SKM-1 (cell line): ENCODE measurements at regions not wholly inside any gene's neighbourhood (a gene's known extent, or its start where the extent isn't known, plus 50 kb on each side); places are given as distances from the start of the nearest gene placed in this dataset.
"Not testable (repeated sequence)": the region's sequence is repeated elsewhere in the genome, so short reads cannot be mapped to it uniquely, and the experiment has no call there.

Source experiments
- DNase-seq: peaks from one replicate; lab custom pipeline; 2025; ENCODE audit not compliant: unreplicated experiment; lab: John Stamatoyannopoulos, UW

DNA sequence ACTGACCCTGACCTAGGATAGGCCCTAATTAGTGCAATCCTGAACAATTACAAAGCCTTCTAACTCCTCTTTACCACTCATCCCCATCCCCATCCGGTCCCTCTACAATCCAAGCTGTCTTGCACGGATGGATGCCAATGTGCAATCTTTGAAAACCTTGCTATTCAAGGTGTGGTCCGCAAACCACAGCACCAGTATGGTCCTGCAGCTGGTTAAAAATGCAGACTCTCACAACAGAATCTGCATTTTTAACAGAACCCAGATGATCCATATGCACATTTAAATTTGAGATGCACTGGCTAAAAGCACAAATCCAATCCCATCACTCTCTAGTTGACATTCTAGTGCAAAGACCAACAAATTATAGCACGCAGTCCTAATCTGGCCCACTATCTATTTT is 230.6 kb upstream of the KRR1 start:
- DNase-seq = no peak

DNA sequence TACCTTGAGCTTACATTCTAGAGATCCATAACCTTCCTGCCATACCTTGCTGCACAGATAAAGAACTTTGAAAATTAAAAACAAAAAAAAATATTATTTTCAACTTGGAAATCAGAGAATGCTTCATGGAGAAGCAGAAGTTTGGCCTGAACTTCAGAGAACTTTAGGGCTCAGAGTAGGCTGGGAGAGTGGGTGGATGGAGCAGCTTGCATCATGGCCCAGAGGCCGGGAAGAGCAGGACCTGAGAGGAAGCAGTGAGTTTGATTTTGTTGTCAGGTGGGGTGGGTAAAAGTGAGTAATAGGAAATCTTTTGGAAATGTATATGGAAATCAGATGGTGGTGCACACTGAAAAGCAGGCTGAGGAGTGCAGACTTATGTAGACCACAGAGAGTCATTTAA is 228.5 kb upstream of the KRR1 start:
- DNase-seq = no peak

DNA sequence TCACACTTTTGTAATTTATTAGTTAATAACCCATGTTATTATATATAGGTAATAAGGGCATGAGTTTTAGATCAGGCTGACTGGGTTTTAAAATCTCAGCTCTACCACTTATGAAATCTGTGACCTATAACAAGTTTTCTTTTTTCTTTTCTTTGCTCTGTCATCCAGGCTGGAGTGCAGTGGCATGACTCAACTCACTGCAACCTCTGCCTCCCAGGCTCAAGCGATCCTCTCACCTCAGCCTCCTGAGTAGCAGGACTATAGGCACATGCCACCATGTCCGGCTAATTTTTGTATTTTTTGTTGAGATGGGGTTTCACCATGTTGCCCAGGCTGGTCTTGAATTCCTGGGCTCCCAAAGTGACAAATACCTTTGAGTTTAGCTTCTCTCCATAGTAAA is 227.7 kb upstream of the KRR1 start:
- not testable (repeated sequence) for DNase-seq

DNA sequence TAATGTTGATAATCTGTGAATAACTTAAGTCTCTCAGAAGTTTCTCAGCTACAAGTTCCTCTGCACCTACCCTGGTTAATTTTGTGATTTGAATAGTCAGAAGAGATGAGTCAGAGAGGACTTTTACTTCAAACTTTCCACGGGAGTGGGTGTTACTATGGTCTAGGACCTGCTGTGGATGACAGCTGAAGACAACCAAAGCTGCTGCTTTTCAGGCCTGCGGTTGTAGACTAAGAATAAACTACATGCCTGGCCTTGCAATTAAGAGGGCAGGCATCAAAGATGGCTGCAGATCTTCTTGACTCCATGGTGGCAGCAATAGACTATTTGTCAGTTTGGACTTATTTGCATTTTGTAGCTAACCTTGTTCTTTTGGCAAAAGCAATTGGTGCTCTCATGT is 227.1 kb upstream of the KRR1 start:
- no peak for DNase-seq

DNA sequence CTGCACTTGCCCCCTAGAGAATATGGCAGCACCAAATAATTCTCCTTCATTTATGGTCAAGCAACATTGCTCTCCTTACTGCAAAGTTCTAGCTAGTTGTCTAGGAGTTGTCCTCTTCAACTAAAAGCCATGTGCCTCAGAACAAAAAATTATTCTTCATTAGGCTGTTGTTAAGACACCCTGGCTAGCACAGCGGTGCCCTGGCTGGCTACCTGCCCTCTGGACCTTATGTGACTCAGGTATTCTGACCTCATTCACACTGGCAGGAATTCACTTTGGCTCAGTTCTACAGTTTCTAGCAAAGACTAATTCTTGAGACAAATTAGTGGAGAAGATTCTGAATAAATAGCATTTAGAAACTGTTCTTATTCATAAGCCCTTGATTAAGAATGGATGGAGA is 224.4 kb upstream of the KRR1 start:
- no peak for DNase-seq

DNA sequence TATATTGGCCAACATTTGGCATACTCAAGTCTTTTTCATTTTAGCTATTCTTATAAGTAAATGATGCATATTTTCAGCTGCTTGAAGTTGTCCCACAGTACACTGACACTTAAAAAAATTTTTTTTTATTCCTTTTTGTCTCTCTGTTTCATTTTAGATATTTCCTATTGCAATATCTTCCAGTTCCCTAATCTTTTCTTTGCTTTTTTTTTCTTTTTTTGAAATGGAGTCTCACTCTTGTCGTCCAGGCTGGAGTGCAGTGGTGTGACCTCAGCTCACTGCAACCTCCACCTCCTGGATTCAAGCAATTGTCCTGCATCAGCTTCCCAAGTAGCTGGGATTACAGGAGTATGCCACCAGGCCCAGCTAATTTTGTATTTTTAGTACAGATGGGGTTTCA is 217.4 kb upstream of the KRR1 start:
- no peak for DNase-seq

DNA sequence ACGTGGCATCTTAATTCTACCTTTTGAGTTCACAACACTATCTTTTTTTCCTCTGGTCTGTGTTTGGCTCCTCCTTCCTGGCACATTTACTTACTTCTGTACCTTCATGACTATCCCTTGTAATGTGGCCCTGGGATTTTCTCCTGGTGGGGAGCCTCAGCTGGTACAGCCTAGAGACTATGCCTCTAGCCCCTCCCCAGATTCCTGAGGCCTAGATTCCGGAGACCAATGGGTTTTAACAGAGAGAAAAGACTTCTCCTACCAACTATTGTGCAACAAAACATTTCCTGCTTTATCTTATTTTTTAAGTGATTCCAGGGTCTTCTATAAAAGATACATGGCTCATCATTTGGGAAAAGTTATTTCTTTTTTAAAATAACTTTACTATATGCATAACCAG is 216.2 kb upstream of the KRR1 start:
- DNase-seq = no peak

DNA sequence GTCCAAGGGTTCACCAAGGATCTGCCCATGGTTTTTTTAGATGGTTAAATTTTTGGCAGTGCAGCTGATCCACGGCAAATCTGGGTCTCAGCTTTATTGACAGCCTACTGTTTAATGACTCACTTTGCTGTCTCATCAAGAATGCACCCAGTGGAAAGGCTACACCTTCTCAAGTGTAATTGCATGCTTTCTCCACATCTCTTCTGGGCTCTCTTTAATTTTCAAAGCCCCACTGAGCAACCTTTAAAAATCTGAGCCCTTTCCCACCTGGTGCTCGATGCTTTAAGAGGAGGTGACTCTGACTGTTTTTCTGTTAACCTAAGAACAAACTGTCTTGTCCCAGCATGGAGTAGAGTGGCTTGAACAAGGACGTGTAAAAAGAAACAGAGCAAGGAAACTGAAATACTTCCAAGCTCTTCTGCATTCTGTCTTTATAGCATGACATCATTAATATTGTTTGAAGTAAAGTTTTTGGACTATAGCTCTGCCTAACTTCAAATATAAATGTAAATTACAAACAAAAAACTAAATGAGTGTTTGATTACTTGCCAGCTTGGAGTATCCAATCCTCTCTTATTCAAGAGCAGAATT is 214.2 kb upstream of the KRR1 start:
- DNase-seq = no peak

DNA sequence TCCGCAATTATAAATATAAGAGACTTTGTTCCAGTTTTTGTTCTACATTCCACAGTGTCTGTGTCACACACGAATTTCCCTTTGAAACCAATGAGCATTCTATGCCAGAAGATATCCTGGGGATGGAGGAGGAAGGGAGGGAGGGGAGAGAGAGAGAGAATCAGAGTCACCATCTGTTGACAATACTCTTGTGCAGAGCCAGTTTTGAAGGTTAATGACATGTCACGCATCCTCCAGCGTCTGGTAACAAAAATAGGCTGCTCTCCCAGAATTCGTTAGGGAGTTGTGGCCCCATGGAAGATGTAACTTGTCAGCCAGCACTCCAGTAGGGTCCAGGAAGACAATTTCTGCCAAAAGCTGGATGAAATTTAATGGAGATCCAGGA is 213.5 kb upstream of the KRR1 start:
- DNase-seq = no peak

DNA sequence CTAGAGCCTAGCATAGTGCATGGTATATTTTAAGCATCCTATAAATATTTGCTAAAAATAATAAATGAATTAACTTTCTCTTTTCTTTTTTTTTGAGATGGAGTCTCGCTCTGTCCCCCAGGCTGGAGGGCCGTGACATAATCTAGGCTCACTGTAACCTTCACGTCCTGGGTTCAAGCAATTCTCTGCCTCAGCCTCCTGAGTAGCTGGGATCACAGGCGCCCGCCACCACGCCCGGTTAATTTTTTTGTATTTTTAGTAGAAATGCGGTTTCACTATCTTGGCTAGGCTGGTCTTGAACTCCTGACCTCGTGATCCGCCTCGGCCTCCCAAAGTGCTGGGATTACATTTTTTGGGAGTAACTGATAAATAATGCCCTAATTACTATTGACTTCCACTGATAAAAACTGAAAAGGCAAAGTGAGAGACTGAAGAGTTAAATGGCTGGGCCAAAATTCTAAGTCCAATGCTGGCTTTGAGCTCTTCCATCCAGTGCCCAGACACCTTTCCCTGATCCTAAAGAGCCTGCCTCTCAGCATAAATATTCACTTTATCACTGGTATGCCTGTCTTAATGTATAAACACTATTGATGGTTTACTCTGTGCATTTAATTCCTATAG is 213.0 kb upstream of the KRR1 start:
- no peak for DNase-seq

DNA sequence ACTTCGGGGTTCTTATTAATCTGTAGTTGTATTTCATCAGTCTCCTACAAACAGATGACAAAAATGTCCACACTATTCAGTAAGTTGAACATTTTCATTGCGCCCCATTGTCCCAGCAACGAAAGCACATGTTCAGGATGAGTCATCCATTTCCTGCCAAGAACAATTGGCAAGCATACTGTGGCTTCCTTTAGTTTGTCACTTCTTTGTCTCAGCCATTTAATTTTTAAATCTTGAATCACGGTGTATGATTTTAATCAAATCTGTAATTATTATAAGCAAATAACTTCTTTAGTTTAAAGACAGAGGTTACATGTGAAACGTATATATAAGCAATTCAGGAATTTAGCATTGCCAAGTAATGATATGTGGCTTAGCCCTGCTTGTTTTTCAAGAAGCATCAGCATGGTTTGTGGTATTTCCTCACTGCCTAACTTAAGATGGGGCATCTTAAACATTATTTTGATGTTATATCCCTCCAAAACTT is 211.3 kb upstream of the KRR1 start:
- DNase-seq = no peak

DNA sequence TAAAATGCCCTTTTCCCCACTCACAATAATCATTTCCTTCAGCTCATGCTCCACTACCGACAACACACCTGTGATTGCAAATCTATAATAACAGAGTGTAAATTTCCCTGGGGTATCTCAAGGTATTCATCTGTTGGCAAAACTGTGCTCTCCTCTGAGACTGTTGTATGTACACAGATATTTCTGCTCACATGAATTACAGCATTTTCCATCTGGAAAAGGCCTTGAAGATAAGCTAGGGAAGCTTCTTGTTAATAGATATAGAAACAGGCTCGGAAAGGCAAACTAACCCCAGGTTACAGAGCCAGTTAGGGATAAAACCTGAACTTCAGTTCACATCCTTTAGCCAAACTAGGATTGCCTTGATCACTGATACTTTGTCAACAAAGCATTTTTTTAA is 210.4 kb upstream of the KRR1 start:
- no peak for DNase-seq

DNA sequence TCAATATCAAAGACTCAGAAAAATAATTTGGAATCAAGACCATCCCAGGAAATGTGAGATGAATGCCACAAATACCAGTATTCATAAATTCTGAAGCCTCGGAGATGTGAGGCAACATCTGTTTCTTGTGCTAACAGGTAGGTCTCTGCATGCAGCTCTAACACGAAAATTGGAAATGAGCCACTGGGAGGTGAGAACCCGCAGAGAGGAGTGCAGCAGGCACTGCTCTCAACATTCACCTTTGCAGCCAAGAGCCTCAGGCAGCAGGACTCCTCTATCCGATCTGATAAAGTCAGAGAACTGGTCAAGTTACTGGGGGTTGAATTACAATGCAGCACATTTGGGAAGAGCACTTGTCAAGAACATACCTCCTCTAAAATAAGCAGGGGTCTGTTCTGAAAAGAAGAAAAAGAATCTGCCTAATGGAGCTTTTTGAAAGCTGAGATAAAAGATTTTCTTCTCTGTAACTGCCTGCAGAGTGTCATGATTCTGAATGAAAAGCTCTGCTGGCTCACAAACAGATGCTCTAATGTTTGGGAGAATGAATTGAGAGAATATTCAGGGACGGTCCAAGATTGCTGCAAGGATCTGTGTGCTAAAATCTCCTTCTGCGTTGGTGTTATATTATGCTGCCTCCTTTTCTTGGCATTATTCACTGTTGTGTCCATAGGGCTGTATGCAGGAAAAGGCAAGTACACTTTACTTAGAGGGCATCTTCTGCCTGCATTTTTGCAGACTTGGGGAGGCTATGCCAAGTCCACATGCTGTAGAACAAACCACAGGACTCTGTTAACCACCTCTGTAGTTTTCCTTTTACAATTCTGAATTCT is 209.6 kb upstream of the KRR1 start:
- no peak for DNase-seq

DNA sequence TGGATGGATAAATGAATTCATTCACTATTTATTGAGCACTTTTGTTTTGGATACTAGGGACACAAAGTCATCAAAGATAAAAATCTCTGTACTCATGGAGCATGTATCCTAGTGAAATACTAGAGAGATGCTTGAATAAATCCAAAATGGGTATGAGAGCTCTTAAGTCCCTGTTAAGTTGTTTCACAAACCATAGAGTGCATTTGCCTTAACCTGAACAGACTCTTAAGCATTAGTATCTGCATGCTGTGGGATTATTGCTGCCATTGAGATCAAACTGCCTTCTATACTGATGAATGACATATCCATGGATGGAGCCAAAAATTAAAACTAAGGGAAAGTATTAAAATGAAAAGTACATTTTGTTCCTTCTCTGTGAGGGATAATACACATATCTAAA is 206.5 kb upstream of the KRR1 start:
- DNase-seq = no peak

DNA sequence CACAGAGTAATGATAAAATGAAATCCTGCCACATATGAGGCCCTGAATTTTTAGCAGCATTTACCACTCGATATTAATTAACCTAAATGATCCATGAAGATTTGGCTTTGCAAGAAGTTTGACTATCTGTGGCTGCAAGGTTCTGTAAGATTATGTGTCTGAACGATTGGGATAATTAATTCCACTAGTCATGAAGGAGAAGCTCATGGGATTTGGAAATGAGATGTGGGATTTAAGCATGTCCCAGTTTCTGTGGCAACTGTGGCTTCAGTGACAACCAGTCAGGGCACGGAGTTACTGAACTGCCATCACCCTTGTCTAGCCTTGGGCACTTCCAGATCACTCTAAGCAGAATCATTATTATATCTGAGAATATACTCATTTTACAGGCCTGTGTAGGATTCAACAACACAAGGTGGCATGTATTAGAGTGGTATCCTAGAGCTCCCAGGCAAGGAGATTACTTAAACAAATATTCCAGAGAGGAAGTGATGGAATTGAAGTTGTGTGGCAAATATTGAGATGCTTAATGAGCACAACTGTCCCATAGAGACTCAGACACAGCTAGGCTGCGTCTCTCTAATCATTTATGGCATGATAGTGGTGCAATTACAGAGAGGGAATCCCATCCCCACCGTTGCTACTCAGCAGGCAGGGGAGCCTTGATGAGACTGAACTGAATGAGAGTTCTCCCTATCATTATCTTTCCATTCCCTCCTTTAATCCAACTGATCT is 205.0 kb upstream of the KRR1 start:
- DNase-seq = no peak

DNA sequence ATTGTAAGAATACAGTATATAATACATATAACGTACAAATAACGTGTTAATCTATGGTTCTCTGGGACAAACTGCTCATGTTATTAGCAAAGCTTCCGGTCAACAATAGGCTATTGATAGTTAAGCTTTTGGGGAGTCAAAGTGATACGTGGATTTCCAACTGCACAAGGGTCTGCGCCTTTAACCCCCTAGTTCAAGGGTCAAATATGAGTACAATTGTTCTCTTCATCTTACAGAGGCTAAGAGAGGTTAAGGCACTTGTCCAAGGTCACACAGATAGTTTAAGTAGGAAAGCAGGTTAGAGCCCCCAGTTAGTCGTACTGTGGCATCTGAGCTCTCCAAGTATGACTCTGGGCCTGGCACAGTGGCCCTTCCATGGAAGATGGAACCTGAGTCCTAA is 204.3 kb upstream of the KRR1 start:
- no peak for DNase-seq

DNA sequence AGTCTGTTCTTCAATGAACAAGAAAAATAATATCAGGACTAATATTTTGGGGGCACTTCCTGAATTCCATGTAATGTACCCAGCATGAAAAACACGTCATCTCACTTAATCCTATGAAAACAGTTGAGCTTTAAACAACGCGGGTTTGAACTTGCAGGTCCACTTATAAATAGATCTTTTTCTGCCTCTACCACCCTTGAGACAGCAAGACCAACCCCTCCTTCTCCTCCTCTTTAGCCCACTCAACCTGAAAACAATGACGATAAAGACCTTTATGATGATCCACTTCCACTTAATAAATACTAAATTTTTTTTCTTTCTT is 203.9 kb upstream of the KRR1 start:
- no peak for DNase-seq

DNA sequence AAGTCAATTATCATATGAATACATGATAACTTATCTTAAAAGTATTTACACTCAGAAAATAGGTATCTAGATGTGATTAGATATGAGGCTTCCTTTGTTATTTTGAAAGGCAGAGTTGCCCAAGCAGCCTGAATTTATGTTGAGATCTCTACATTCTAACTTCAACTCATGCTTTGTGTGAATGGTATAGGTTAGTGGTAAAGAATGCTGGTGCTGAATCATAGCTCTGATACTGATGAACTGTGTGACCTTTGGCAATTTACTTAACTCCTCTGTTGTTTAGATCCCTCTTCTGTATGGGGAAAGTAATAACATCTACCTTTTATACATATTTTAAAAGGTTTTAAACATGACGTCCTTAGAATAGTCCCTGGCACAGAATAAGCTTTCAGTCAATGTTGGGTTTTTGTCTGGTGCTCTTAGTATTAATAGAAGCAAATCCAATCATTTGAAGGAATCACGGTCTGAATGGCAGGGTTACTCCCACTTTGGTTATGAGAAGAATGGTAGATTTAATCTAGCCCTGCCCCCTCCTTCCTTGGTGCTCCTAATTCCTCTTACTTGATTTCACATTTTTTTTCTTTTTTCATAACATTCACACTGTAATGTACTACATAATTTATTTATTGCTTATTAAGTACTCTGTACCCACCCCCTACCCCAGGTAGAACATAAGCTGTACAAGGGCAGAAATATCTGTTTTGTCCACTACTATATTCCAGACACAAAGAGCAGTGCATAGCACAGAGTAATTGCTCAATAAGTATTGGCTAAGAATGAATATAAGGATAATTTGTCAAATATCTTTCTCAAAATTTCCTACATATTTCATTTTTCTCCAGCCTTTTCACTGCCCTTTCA is 203.3 kb upstream of the KRR1 start:
- DNase-seq = no peak

DNA sequence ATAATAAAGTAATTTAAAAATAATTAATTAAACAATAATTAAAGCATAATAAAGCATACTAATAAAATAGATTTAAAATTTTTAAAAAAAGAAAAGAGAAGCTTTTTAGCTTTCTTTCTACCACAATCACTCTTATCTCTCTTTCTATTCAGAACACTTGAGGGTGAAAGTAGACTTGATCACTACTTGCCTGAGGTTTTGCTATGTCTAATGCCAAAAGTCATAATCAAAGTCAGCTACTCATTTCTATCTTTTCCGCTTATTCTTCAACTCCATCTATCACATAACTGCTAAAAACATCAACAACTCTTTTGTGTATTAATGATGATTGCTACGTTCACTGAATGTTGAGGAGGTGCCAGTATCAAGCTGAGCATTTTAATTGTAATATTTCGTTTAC is 202.0 kb upstream of the KRR1 start:
- no peak for DNase-seq

DNA sequence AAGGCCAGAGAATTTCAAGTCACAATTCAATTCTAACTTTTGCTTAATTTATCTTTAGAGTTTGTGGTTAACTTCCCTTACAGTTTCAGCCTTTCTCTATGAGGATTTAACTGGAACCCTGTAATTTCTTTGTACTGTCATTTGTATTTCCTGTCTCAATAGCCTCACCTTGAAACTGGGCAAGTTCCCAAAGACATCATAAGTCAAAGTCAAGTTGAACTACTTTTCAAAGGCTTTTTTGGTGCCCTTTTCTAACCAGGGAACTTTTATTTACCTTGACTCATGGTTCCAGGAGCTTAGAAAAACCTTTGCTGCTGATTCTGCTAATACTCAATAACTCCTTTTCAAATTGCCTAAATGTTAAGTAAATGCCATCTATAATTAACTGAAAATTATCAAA is 200.8 kb upstream of the KRR1 start:
- DNase-seq = no peak

DNA sequence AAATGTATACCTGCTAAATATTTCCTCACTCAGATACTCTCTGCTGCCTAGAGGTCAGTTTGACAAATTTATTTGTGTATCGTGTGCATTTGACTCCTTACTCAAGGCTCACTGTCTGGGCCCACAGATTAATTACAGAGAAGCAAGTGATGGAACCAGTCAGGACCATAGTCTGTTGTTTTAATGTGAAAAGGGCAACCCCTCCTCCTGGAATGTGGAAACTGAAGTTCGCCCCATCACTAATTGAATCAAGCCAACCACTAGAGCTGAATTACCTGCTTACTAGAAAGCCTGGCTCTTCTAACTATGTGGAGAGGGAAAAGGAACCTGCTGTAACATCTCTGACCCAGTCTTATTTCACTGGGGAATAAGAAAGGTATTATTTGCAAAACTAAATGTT is 199.9 kb upstream of the KRR1 start:
- no peak for DNase-seq
